HG03457 (cell line): ENCODE measurements at regions not wholly inside any gene's neighbourhood (a gene's known extent, or its start where the extent isn't known, plus 50 kb on each side); places are given as distances from the start of the nearest gene placed in this dataset.
A peak's percentile ranks its signal among the peaks of the same experiment; 100 is the strongest.
"Not testable (repeated sequence)": the region's sequence is repeated elsewhere in the genome, so short reads cannot be mapped to it uniquely, and the experiment has no call there.

Experiments used
- ATAC-seq: cut with Tn5 transposase; IDR thresholded peaks from one replicate; pipeline ENCODE4 v1.9.1; 2021; ENCODE audit warnings: moderate number of reproducible peaks; ENCODE audit not compliant: unreplicated experiment

DNA sequence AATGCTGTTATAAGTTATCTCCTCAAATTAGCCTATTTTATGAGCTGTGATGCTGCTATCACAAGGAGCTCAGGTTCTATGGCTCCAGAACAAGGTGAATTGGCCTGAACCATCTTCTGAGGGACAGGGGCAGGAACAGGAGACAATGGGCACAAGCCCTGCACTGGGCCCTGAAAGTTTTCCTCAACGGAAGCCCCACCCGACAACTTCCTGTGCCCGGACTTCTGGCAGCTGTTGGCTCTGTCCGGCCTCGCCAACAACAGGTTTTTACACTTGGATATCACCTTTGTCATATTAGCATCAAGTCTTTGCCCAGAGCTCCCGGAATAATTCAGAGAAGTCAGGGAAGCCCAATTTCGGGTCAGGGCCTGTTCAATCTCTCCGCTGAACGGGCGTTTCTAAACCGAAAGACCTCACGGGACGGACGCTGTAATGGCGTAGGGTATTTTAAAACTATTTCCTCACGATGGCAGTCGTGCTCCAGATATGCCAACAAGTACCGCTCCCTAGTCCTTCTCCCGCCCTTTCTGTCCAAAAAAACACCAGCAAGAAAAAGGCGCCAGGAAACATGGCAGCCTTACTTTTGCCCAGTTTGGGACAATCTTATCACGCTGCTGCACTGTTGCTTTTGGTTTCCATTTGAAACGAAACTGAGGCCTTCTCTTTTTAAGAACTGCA, 201.0 kb upstream of the STK26 start:
- ATAC-seq = no peak

GRCh38 chrX:131826572-131826971, 196.5 kb upstream of the STK26 start:
- no peak for ATAC-seq

- ATAC-seq = peak; percentile 58
Measured at GRCh38 chrX:131827935-131828334, 195.2 kb upstream of the STK26 start.

GRCh38 chrX:131828482-131828881, 194.6 kb upstream of the STK26 start:
- ATAC-seq = no peak

DNA sequence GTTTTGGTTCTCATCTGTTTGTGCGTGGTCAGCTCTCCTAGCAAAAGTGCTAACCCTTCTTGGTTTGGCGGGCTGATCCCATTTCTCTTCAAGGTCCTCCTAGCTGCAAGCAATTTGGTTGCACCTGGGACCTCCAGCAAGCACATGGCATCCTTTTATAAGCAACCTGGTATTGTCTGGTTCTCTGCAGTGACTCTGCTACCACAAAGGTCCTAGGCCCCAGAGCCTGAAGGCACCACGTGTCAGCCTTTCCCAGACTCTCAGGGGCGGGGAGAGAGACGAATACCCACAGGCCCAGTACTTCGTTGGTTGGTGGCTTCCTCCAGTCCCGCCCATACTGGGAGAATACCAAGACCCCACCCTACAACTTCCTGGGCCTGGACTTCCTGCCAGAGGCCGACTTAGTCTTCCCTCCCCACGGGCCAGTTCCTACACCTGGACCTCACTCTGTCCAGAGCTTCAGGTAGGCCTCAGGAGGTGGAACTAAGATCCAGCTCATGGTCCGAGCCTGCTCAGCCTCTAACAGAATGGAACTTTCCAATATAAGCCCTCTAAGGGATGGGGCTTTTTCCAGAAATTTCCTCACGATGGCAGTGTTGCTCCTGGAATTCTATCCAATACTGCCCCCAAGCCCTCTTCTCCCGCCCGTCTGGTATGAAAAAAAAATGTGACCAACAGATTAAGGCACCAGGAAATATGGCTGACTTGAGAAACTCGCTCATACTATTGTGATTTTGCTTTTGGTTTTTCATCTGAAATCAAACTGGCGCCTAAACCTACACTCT, 192.5 kb upstream of the STK26 start:
- ATAC-seq = peak; percentile 84

- no peak for ATAC-seq
Measured at GRCh38 chrX:131831185-131831520, 191.9 kb upstream of the STK26 start.

GRCh38 chrX:131836161-131836560, 186.9 kb upstream of the STK26 start:
- ATAC-seq = no peak

GRCh38 chrX:131837325-131837724, 185.8 kb upstream of the STK26 start:
- no peak for ATAC-seq

DNA sequence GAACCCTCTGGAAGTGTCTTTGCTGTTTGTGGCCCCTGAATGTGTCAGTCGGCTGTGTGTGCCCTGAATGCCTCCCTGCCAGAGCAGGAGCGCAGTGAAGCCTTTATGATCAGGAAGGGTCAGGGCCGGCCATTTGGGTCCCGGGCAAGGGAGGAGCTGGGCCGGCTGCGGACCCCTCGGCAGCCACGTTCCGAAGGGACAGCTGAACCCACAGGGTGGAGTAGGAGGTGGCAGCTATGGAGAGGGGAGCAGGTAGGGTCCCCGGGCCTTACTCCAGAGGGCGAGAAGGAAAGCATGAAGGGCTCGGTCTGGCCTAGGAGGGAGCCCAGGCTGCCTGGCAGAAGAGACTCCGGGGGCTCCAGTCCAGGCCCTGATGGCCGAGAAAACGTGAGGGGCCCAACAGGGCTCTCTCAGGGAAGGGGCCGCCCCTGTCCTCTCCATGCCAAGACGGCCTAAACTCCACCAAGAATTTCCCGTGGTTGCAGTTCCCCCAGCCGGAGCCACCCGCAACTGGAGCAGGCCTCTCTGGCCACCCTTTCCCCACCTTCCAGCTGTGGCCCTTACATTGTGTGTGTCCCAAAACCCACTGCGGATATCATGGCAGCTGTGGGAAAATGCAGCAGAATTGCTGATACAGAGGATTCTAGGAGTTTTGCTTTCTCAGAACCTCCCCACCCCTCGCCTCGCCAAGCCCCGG, 182.2 kb upstream of the STK26 start:
- ATAC-seq = no peak

- ATAC-seq = no peak
Measured at GRCh38 chrX:131841496-131842437, 181.3 kb upstream of the STK26 start.

- ATAC-seq = no peak
Measured at GRCh38 chrX:131843987-131844386, 179.1 kb upstream of the STK26 start.

- no peak for ATAC-seq
Measured at GRCh38 chrX:131845201-131845600, 177.9 kb upstream of the STK26 start.

DNA sequence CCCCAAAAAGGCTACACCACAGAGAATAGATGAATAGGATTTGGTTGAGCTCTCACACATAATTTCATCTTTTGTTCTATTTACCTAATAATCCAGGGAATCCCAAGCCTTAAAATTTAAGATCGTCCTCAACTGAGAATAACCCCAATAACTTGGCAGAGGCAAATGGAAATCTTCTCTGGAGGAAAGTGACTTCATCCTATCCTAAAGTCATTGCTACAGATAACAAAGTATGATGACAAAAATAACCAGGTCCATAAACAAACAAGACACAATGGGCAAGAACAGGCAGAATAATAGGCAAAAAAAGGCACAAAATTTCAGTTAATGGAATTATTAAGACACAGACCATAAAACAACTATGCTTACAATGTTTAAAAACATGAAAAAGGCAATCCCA, 177.3 kb upstream of the STK26 start:
- no peak for ATAC-seq

DNA sequence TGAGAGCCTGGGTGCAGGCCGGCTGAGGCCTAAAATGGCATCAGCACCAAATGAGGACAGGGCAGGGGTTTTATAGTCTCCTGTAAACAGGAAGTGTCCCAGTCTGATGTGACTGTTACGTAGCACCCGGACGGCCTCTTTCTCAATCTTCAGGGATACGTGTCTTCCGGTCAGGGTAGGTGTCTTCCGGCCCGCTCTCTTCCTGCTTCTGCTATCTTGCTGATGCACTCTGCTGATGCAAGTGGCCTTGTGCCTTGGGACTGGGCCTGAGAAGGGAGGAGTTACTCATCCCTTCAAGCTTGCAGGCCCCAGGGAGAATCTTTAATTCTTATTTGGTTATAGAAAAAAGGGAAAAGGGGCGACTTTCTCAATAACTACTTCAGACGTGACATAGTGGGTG, 172.1 kb upstream of the STK26 start:
- ATAC-seq = not testable (repeated sequence)

GRCh38 chrX:131853440-131853839, 169.7 kb upstream of the STK26 start:
- no peak for ATAC-seq

DNA sequence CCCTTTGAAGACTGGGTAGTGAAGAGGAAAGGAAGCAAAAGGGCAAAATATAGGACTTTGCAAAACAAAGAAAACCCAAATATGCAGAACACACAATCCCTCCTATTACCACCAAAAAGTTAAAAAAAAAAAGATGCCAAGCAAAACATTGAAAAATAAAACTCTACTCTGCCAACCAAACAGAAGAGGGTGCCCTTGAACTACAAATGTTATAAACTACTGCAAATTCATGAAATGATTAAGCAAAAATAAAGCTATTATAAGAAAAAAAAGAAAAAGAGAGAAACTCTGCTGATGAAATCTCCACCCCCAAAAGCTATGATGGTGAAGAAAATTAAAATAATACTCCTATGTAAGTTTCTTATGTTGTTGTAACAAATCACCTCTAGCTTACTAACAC, 168.5 kb upstream of the STK26 start:
- ATAC-seq = no peak

- no peak for ATAC-seq
Measured at GRCh38 chrX:131861088-131861787, 161.9 kb upstream of the STK26 start.

- ATAC-seq = no peak
Measured at GRCh38 chrX:131862321-131862720, 160.8 kb upstream of the STK26 start.

DNA sequence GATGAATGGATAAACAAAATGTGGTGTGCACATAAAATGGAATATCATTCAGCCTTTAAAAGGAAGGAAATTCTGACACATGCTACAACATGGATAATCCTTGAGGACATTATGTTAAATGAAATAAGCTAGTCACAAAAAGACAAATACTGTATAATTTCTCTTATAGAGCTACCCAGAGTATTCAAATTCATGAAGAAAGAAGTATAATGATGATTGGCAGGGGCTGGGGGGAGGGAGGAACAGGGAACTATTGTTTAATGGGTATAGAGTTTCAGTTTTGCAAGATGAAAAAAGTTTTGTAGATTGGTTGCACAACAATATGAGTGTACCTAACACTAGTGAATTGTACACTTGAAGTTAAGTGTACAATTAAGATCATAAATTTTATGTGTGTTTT, 153.9 kb upstream of the STK26 start:
- no peak for ATAC-seq

GRCh38 chrX:131874300-131874699, 148.8 kb upstream of the STK26 start:
- ATAC-seq = no peak
